Erythroblast (primary cell): ENCODE measurements at regions not wholly inside any gene's neighbourhood (a gene's known extent, or its start where the extent isn't known, plus 50 kb on each side); places are given as distances from the start of the nearest gene placed in this dataset.

Experiments
- GATA1 ChIP-seq: IDR thresholded peaks from 2 replicates; pipeline ENCODE4 v1.6.1; 2011; ENCODE audit warnings: low read depth, mild to moderate bottlenecking, control low read depth, low read length, moderate library complexity
- POLR2A ChIP-seq: IDR thresholded peaks from 2 replicates; pipeline ENCODE4 v1.6.1; 2011; ENCODE audit warnings: mild to moderate bottlenecking, low read length

DNA sequence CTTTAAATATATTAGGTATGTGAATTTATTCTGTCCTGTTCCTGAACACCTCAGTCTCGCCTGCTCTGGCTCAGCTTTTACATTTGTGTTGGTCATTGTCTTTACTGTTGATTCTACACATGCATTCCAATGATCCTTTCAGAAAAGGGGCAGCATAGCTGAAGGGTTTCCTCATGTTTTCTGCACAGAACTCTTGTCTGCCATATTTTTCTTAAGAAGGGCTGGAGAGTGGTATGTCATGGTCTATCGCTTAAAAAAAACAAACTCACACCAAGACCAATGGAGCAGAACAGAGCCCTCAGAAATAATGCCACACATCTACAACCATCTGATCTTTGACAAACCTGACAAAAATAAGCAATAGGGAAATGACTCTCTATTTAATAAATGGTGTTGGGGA lies 215.8 kb upstream of the HSFY2 start:
- no peak for TF ChIP-seq POLR2A
- TF ChIP-seq GATA1, result no peak
